Right lobe of liver (tissue), 4 donors: ENCODE measurements at regions not wholly inside any gene's neighbourhood (a gene's known extent, or its start where the extent isn't known, plus 50 kb on each side); places are given as distances from the start of the nearest gene placed in this dataset.

Source experiments
- CTCF ChIP-seq, 4 donors: fragments of 200-600 bp in 3 of 4; fragments of 450-650 bp in 1 of 4; IDR thresholded peaks; one replicate each; pipeline versions ENCODE4 v1.5.1 to v1.8.0; 2016 to 2022; ENCODE audit warnings: antibody characterized with exemption in 4 of 4, mild to moderate bottlenecking in 2 of 4
- POLR2A ChIP-seq: fragments of 450-650 bp; IDR thresholded peaks from one replicate; pipeline ENCODE4 v1.6.1; 2017; ENCODE audit warnings: antibody characterized with exemption, mild to moderate bottlenecking
- donor health status: DM: no; HTN: no; CAD: no.
- donor health status: DM: no; HTN: no; CAD: no.
- donor health status: DM: no; HTN: yes; CAD: no.

GRCh38 chr3:80554304-80554703 is 786.5 kb upstream of the ROBO1 start:
- TF ChIP-seq POLR2A (no peak), CTCF (IDR thresholded peaks at IDR 0.05) (no peak)
